ENCODE measurements at regions not wholly inside any gene's neighbourhood (a gene's known extent, or its start where the extent isn't known, plus 50 kb on each side); places are given as distances from the start of the nearest gene placed in this dataset.

- no peak overlapping the region for H3K4me3 ChIP-seq (ENCODE audit: low read depth, low read length)
- TF ChIP-seq, protein P1, sequence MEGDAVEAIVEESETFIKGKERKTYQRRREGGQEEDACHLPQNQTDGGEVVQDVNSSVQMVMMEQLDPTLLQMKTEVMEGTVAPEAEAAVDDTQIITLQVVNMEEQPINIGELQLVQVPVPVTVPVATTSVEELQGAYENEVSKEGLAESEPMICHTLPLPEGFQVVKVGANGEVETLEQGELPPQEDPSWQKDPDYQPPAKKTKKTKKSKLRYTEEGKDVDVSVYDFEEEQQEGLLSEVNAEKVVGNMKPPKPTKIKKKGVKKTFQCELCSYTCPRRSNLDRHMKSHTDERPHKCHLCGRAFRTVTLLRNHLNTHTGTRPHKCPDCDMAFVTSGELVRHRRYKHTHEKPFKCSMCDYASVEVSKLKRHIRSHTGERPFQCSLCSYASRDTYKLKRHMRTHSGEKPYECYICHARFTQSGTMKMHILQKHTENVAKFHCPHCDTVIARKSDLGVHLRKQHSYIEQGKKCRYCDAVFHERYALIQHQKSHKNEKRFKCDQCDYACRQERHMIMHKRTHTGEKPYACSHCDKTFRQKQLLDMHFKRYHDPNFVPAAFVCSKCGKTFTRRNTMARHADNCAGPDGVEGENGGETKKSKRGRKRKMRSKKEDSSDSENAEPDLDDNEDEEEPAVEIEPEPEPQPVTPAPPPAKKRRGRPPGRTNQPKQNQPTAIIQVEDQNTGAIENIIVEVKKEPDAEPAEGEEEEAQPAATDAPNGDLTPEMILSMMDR (conservative IDR thresholded peaks at IDR 0.05; ENCODE audit: low read depth, low read length): no peak
- no peak for DNase-seq (ENCODE audit: low read depth)
Measured at GRCh38 chr11:92125321-92125720, 99.3 kb upstream of the FAT3 start.

DNA sequence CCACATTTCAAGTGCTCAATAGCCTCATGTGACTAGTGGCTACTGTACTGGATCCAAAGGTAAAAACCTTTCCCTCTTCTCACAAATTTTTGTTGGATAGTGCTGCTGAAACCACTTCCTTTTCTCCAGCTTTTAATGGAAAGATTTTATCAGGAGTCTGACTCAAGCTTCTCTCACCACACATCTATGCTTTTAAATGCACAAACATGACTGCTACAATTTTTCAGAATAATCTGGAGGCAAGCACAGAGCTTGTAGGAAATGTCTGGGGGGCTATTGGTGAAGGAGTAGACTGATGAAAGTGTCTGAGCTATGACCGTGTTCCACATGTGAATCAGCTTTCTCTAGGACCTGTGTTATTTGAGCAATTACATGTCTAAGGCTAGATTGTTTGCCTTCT, 101.1 kb upstream of the FAT3 start:
- H3K4me3 ChIP-seq (ENCODE audit: low read depth, low read length): no peak overlapping the region
- no peak for DNase-seq (ENCODE audit: low read depth)
- TF ChIP-seq, protein P1 (conservative IDR thresholded peaks at IDR 0.05; ENCODE audit: low read depth, low read length): no peak

GRCh38 chr11:92122561-92122960, 102.1 kb upstream of the FAT3 start:
- TF ChIP-seq, protein P1 (conservative IDR thresholded peaks at IDR 0.05; ENCODE audit: low read depth, low read length): no peak
- no peak for DNase-seq (ENCODE audit: low read depth)

DNA sequence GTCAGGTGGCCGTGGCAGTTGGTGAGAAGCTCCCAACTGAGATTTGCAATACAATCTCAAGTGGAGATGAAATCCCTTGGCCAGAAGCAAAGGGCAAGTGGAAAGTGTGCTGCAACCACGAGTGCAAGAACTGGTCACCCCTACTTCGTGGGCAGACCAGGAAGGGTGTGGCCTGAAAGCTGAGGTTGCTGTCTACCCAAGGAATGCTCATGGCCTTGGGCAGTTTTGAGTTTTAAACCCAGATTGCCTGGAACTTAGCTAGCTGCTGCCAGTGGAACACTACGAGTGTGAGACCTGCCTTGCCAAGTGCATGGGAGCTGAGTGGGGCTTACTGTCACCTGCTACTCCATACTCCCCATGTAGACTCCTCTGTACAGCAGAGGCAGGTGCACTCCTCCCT, 113.3 kb upstream of the FAT3 start:
- TF ChIP-seq, protein P1 (conservative IDR thresholded peaks at IDR 0.05; ENCODE audit: low read depth, low read length): no peak
- H3K4me3 ChIP-seq (ENCODE audit: low read depth, low read length): no peak overlapping the region
- DNase-seq (ENCODE audit: low read depth): no peak

More at GRCh38 chr11:92122561-92122960, 102.1 kb upstream of the FAT3 start:
- no peak overlapping the region for H3K4me3 ChIP-seq (ENCODE audit: low read depth, low read length)

GRCh38 chr11:92109466-92109865, 115.2 kb upstream of the FAT3 start:
- H3K4me3 ChIP-seq (ENCODE audit: low read depth, low read length): no peak overlapping the region
- DNase-seq (ENCODE audit: low read depth): no peak
- TF ChIP-seq, protein P1 (conservative IDR thresholded peaks at IDR 0.05; ENCODE audit: low read depth, low read length): no peak

- TF ChIP-seq, protein P1 (conservative IDR thresholded peaks at IDR 0.05; ENCODE audit: low read depth, low read length): no peak
- H3K4me3 ChIP-seq (ENCODE audit: low read depth, low read length): no peak overlapping the region
- DNase-seq (ENCODE audit: low read depth): no peak
Measured at GRCh38 chr11:92107331-92107730, 117.3 kb upstream of the FAT3 start.

GRCh38 chr11:92104349-92104748, 120.3 kb upstream of the FAT3 start:
- TF ChIP-seq, protein P1 (conservative IDR thresholded peaks at IDR 0.05; ENCODE audit: low read depth, low read length): no peak
- no peak overlapping the region for H3K4me3 ChIP-seq (ENCODE audit: low read depth, low read length)
- no peak for DNase-seq (ENCODE audit: low read depth)
